ENCODE measurements at regions not wholly inside any gene's neighbourhood (a gene's known extent, or its start where the extent isn't known, plus 50 kb on each side); places are given as distances from the start of the nearest gene placed in this dataset.

DNA sequence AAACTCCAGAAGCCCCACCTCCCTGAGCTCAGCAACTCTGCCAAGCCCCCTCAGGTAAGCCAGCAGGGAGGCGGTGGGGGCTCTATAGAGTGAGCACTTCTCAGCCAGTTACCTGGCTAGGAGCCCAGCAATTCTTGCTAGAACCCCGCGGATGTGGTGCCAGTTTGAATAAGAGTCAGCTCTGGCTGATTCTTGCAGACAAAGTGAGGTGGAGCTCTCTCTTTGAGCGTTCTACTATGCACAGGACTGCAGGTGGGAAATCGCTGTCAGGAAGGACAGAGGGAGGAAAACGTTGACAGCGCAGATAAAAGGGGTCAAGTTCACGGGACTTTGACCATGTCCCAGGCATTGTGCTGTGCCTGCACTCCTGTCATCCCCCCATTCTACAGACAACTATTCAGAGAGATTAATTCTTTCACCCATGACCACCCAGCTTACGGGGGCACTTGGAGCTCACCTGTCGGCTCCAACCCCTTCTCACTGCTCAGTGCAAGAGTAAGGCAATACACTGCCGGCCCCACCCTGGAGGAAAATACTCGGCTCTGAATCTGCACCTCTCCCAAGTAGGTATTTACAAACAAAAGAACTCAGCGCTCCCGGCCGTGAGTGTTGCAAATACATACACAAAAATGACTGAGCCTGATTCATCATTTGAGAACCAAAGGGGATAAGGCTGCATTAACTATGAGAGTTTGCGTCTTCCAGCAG lies 92.9 kb downstream of the ANKRD60 start:
- TF ChIP-seq CTCF (conservative IDR thresholded peaks at IDR 0.05; ENCODE audit: low read depth, low read length), result no peak
- no peak for TF ChIP-seq EZH2 (IDR thresholded peaks at IDR 0.05; ENCODE audit: low read length, unreplicated experiment)
- TF ChIP-seq EZH2phosphoT487 (IDR thresholded peaks at IDR 0.05; ENCODE audit: borderline replicate concordance, low read length), result no peak
